GM20000 (cell line): ENCODE measurements at regions not wholly inside any gene's neighbourhood (a gene's known extent, or its start where the extent isn't known, plus 50 kb on each side); places are given as distances from the start of the nearest gene placed in this dataset.

ENCODE experiments used
- DNase-seq: peaks from one replicate; pipeline ENCODE4 v3.0.0; 2012; ENCODE audit warnings: low spot score
- CTCF ChIP-seq: IDR thresholded peaks from 2 replicates; pipeline ENCODE4 v1.5.1; 2012; ENCODE audit warnings: mild to moderate bottlenecking, control low read depth; ENCODE audit errors: extremely low read depth, missing control alignments

- TF ChIP-seq CTCF = no peak
- no peak for DNase-seq
These were observed 57.9 kb downstream of the DNAJB9 start for GRCh38 chr7:108627476-108628051.

GRCh38 chr7:108628678-108629077 lies 59.0 kb downstream of the DNAJB9 start:
- DNase-seq = no peak
- TF ChIP-seq CTCF = no peak

GRCh38 chr7:108629651-108630400 lies 60.2 kb downstream of the DNAJB9 start:
- no peak for TF ChIP-seq CTCF
- DNase-seq = no peak

GRCh38 chr7:108634036-108634435 lies 64.4 kb downstream of the DNAJB9 start:
- no peak for DNase-seq

GRCh38 chr7:108634535-108634934 lies 64.9 kb downstream of the DNAJB9 start:
- TF ChIP-seq CTCF = no peak
- no peak for DNase-seq

More at GRCh38 chr7:108634036-108634435, 64.4 kb downstream of the DNAJB9 start:
- TF ChIP-seq CTCF = no peak

- TF ChIP-seq CTCF = no peak
- no peak for DNase-seq
These were observed 67.5 kb downstream of the DNAJB9 start for GRCh38 chr7:108637049-108637621.

- no peak for DNase-seq
- TF ChIP-seq CTCF = no peak
These were observed 72.5 kb downstream of the DNAJB9 start for GRCh38 chr7:108642126-108642525.
